H54 (cell line): ENCODE measurements at regions not wholly inside any gene's neighbourhood (a gene's known extent, or its start where the extent isn't known, plus 50 kb on each side); places are given as distances from the start of the nearest gene placed in this dataset.

Source experiments
- DNase-seq: peaks from one replicate; pipeline ENCODE4 v3.0.0; 2011; ENCODE audit warnings: low spot score, mixed read lengths; ENCODE audit not compliant: insufficient read length
- FAIRE-seq: peaks from 3 replicates; lab custom pipeline; 2011; peaks lifted over from hg19 to GRCh38; lab: Jason Lieb, UNC
- POLR2A ChIP-seq: IDR thresholded peaks from 2 replicates; pipeline ENCODE4 v1.6.1; 2011; ENCODE audit warnings: low read depth, mild to moderate bottlenecking, low read length

- TF ChIP-seq POLR2A: no peak
- FAIRE-seq (no peak), DNase-seq (no peak)
Observed at GRCh38 chr11:59302991-59303390, 55.7 kb upstream of the OR5AN1 start.

GRCh38 chr11:59295435-59295834 lies 63.3 kb upstream of the OR5AN1 start:
- FAIRE-seq (no peak), DNase-seq (no peak)
- no peak for TF ChIP-seq POLR2A

GRCh38 chr11:59292611-59293010 lies 66.1 kb upstream of the OR5AN1 start:
- no peak for TF ChIP-seq POLR2A
- FAIRE-seq: no peak
- DNase-seq: no peak

- FAIRE-seq (no peak), DNase-seq (no peak)
- TF ChIP-seq POLR2A: no peak
Observed at GRCh38 chr11:59291228-59291627, 67.5 kb upstream of the OR5AN1 start.

- no peak for DNase-seq
- TF ChIP-seq POLR2A: no peak
- FAIRE-seq: no peak
Observed at GRCh38 chr11:59289356-59290181, 69.1 kb upstream of the OR5AN1 start.

GRCh38 chr11:59285716-59286260 lies 72.9 kb upstream of the OR5AN1 start:
- no peak for FAIRE-seq
- TF ChIP-seq POLR2A: no peak
- DNase-seq: no peak

- DNase-seq (no peak), FAIRE-seq (no peak)
- TF ChIP-seq POLR2A: no peak
Observed at GRCh38 chr11:59284773-59285129, 72.0 kb upstream of the MPEG1 start.

GRCh38 chr11:59283825-59284772 lies 71.4 kb upstream of the MPEG1 start:
- DNase-seq (no peak), FAIRE-seq (peak; percentile 30)
- TF ChIP-seq POLR2A: no peak

- no peak for TF ChIP-seq POLR2A
- no peak for FAIRE-seq
- DNase-seq: no peak
Observed at GRCh38 chr11:59283311-59283710, 70.6 kb upstream of the MPEG1 start.

- DNase-seq (no peak), FAIRE-seq (no peak)
- no peak for TF ChIP-seq POLR2A
Observed at GRCh38 chr11:59281177-59281576, 68.5 kb upstream of the MPEG1 start.

GRCh38 chr11:59273373-59273841 lies 60.7 kb upstream of the MPEG1 start:
- TF ChIP-seq POLR2A: no peak
- DNase-seq (no peak), FAIRE-seq (no peak)

- FAIRE-seq: no peak
- no peak for TF ChIP-seq POLR2A
- DNase-seq: no peak
Observed at GRCh38 chr11:59272771-59273372, 60.1 kb upstream of the MPEG1 start.

- FAIRE-seq (no peak), DNase-seq (no peak)
- TF ChIP-seq POLR2A: no peak
Observed at GRCh38 chr11:59271811-59272327, 59.1 kb upstream of the MPEG1 start.
